ENCODE measurements at regions not wholly inside any gene's neighbourhood (a gene's known extent, or its start where the extent isn't known, plus 50 kb on each side); places are given as distances from the start of the nearest gene placed in this dataset.

DNA sequence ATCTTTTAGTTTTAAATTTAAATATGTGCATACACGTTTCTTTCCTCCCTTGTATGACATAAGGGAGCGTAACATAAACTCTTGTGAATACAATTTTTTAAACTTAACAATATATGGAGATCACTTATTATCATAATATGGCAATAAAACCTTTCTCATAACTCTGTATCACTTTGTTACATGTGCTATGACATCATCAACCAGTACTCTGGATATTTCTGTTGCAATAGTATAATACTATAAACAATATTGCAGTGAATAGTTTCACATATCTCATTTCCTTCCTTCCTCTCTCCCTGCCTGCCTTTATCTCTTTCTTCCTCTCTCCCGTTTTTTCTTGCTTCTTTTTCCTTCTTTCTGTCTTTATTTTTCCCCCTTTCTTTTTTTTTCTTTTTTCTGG lies 1278.0 kb upstream of the CNTN5 start:
- TF ChIP-seq, protein P1, sequence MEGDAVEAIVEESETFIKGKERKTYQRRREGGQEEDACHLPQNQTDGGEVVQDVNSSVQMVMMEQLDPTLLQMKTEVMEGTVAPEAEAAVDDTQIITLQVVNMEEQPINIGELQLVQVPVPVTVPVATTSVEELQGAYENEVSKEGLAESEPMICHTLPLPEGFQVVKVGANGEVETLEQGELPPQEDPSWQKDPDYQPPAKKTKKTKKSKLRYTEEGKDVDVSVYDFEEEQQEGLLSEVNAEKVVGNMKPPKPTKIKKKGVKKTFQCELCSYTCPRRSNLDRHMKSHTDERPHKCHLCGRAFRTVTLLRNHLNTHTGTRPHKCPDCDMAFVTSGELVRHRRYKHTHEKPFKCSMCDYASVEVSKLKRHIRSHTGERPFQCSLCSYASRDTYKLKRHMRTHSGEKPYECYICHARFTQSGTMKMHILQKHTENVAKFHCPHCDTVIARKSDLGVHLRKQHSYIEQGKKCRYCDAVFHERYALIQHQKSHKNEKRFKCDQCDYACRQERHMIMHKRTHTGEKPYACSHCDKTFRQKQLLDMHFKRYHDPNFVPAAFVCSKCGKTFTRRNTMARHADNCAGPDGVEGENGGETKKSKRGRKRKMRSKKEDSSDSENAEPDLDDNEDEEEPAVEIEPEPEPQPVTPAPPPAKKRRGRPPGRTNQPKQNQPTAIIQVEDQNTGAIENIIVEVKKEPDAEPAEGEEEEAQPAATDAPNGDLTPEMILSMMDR (IDR thresholded peaks at IDR 0.05) = no peak
- TF ChIP-seq POLR2A (IDR thresholded peaks at IDR 0.05) = no peak

Data from Peyer's patch (tissue), 4 donors.